H9 (cell line): ENCODE measurements at regions not wholly inside any gene's neighbourhood (a gene's known extent, or its start where the extent isn't known, plus 50 kb on each side); places are given as distances from the start of the nearest gene placed in this dataset.
"Not testable (repeated sequence)": the region's sequence is repeated elsewhere in the genome, so short reads cannot be mapped to it uniquely, and the experiment has no call there.

ENCODE experiments used
- DNase-seq: peaks from one replicate; pipeline ENCODE4 v3.0.0-alpha.2; 2017
- H2AFZ ChIP-seq: one replicate; pipeline ENCODE4 v1.6.1; 2013; ENCODE audit warnings: mild to moderate bottlenecking, low read length, control low read depth, moderate library complexity
- H2AK5ac ChIP-seq: 2 replicates; pipeline ENCODE4 v1.6.1; 2013; ENCODE audit warnings: low read length, control low read depth, mixed read lengths; ENCODE audit not compliant: insufficient read length
- H2BK120ac ChIP-seq: one replicate; pipeline ENCODE4 v1.6.1; 2013; ENCODE audit warnings: low read depth, mild to moderate bottlenecking, low read length, control low read depth, inconsistent platforms; ENCODE audit not compliant: poor library complexity, severe bottlenecking
- H2BK12ac ChIP-seq: 2 replicates; pipeline ENCODE4 v1.6.1; 2013; ENCODE audit warnings: low read length, control low read depth, mixed read lengths, low read depth; ENCODE audit not compliant: insufficient read length
- H2BK15ac ChIP-seq: 2 replicates; pipeline ENCODE4 v1.6.1; 2013; ENCODE audit warnings: low read depth, low read length, control low read depth
- H2BK20ac ChIP-seq: one replicate; pipeline ENCODE4 v1.6.1; 2013; ENCODE audit warnings: low read depth, mild to moderate bottlenecking, low read length, control low read depth, inconsistent platforms; ENCODE audit not compliant: poor library complexity, severe bottlenecking
- H2BK5ac ChIP-seq: 2 replicates; pipeline ENCODE4 v1.6.1; 2013; ENCODE audit warnings: low read length, control low read depth, mixed read lengths; ENCODE audit not compliant: insufficient read length
- H3K14ac ChIP-seq: 2 replicates; pipeline ENCODE4 v1.6.1; 2013; ENCODE audit warnings: low read length, control low read depth; ENCODE audit not compliant: insufficient read depth
- H3K18ac ChIP-seq: 2 replicates; pipeline ENCODE4 v1.6.1; 2013; ENCODE audit warnings: low read depth, mild to moderate bottlenecking, mixed read lengths, low read length, control low read depth; ENCODE audit not compliant: insufficient read length
- H3K23ac ChIP-seq: 2 replicates; pipeline ENCODE4 v1.6.1; 2013; ENCODE audit warnings: low read length, control low read depth, mixed read lengths, low read depth; ENCODE audit not compliant: insufficient read length
- H3K23me2 ChIP-seq: 2 replicates; pipeline ENCODE4 v1.6.1; 2013; ENCODE audit warnings: low read depth, mild to moderate bottlenecking, mixed read lengths, low read length, control low read depth; ENCODE audit not compliant: insufficient read length, poor library complexity, severe bottlenecking
- H3K27ac ChIP-seq: 2 replicates; pipeline ENCODE4 v1.5.1; 2013; ENCODE audit warnings: low read length, control low read depth, mixed read lengths, low read depth; ENCODE audit not compliant: insufficient read length
- H3K27me3 ChIP-seq: 2 replicates; pipeline ENCODE4 v1.6.1; 2013; ENCODE audit warnings: low read length, control low read depth, inconsistent platforms; ENCODE audit not compliant: insufficient read depth
- H3K4ac ChIP-seq: 2 replicates; pipeline ENCODE4 v1.6.1; 2013; ENCODE audit warnings: low read depth, mild to moderate bottlenecking, control low read depth, inconsistent platforms, low read length, moderate library complexity
- H3K4me1 ChIP-seq: 2 replicates; pipeline ENCODE4 v1.6.1; 2013; ENCODE audit warnings: low read length, control low read depth, inconsistent platforms; ENCODE audit not compliant: insufficient read depth
- H3K4me2 ChIP-seq: 2 replicates; pipeline ENCODE4 v1.6.1; 2013; ENCODE audit warnings: low read length, control low read depth, mixed read lengths; ENCODE audit not compliant: insufficient read length, insufficient read depth
- H3K56ac ChIP-seq: 2 replicates; pipeline ENCODE4 v1.6.1; 2013; ENCODE audit warnings: low read depth, mild to moderate bottlenecking, mixed read lengths, low read length, control low read depth; ENCODE audit not compliant: insufficient read length
- H3K79me1 ChIP-seq: 2 replicates; pipeline ENCODE4 v1.6.1; 2013; ENCODE audit warnings: low read depth, mild to moderate bottlenecking, moderate library complexity, low read length, control low read depth, inconsistent platforms; ENCODE audit not compliant: insufficient read depth, poor library complexity, severe bottlenecking
- H3K79me2 ChIP-seq: 2 replicates; pipeline ENCODE4 v1.6.1; 2013; ENCODE audit warnings: low read length, control low read depth, inconsistent platforms; ENCODE audit not compliant: insufficient read depth
- H3K9ac ChIP-seq: 2 replicates; pipeline ENCODE4 v1.6.1; 2013; ENCODE audit warnings: low read length, control low read depth, mixed read lengths; ENCODE audit not compliant: insufficient read length; ENCODE audit errors: extremely low read depth
- H3K9me3 ChIP-seq: one replicate; pipeline ENCODE4 v1.6.1; 2013; ENCODE audit warnings: low read depth, low read length, inconsistent platforms; ENCODE audit not compliant: control insufficient read depth
- H3T11ph ChIP-seq: one replicate; pipeline ENCODE4 v1.6.1; 2013; ENCODE audit warnings: mild to moderate bottlenecking, low read length, control low read depth, inconsistent platforms
- H4K20me1 ChIP-seq: one replicate; pipeline ENCODE4 v1.6.1; 2013; ENCODE audit not compliant: control insufficient read depth, insufficient read length, insufficient read depth
- H4K5ac ChIP-seq: 2 replicates; pipeline ENCODE4 v1.6.1; 2013; ENCODE audit warnings: low read depth, mild to moderate bottlenecking, mixed read lengths, low read length, control low read depth; ENCODE audit not compliant: insufficient read length
- H4K8ac ChIP-seq: replicated peaks from 2 replicates; pipeline ENCODE4 v1.6.1; 2013; ENCODE audit warnings: low read length, control low read depth, mixed read lengths, low read depth; ENCODE audit not compliant: insufficient read length
- H4K91ac ChIP-seq: 2 replicates; pipeline ENCODE4 v1.6.1; 2013; ENCODE audit warnings: low read depth, mild to moderate bottlenecking, moderate library complexity, mixed read lengths, low read length, control low read depth; ENCODE audit not compliant: insufficient read length
- H3K27ac Mint-ChIP-seq, 3 experiments: 2 replicates in 2 of 3; 3 replicates in 1 of 3; pipeline ENCODE4 v1.8.0; 2020 to 2021; ENCODE audit warnings: mixed read lengths in 3 of 3, mild to moderate bottlenecking in 1 of 3, moderate library complexity in 1 of 3
- H3K27me3 Mint-ChIP-seq: 2 replicates; pipeline ENCODE4 v1.8.0; 2021; ENCODE audit warnings: low read depth, mild to moderate bottlenecking, moderate library complexity, mixed read lengths
- H3K36me3 Mint-ChIP-seq, 3 experiments: 2 replicates in 2 of 3; 3 replicates in 1 of 3; pipeline ENCODE4 v1.8.0; 2020 to 2021; ENCODE audit warnings: low read depth in 3 of 3, mixed read lengths in 3 of 3; ENCODE audit not compliant: insufficient read depth in 1 of 3
- H3K4me1 Mint-ChIP-seq, 2 experiments: 2 replicates each; pipeline ENCODE4 v1.8.0; 2020; ENCODE audit warnings: mixed read lengths in 2 of 2
- H3K4me3 Mint-ChIP-seq, 2 experiments: 2 replicates in 1 of 2; 3 replicates in 1 of 2; pipeline ENCODE4 v1.8.0; 2020 to 2021; ENCODE audit warnings: mild to moderate bottlenecking in 2 of 2, mixed read lengths in 2 of 2, moderate library complexity in 1 of 2
- H3K9me3 Mint-ChIP-seq, 2 experiments: 2 replicates in 1 of 2; 3 replicates in 1 of 2; pipeline ENCODE4 v1.8.0; 2020; ENCODE audit warnings: mild to moderate bottlenecking in 2 of 2, mixed read lengths in 2 of 2, moderate library complexity in 1 of 2
- WGBS: extraction: QIAGEN DNeasy Blood & Tissue Kit; methylation state at CpG from one replicate; pipeline ENCODE4 v1.1.7; 2013; ENCODE audit warnings: missing lambda C conversion rate, low lambda C conversion rate, mixed read lengths; ENCODE audit not compliant: insufficient read length; ENCODE audit errors: extremely low coverage; 5-methylcytosine and 5-hydroxymethylcytosine counted together
- TF ChIP-seq, protein P1 (sequence below): fragments of 200-600 bp; sonication (generic); conservative IDR thresholded peaks from 3 replicates; pipeline ENCODE4 v1.8.0; 2021; ENCODE audit warnings: antibody characterized with exemption, mild to moderate bottlenecking

DNA sequence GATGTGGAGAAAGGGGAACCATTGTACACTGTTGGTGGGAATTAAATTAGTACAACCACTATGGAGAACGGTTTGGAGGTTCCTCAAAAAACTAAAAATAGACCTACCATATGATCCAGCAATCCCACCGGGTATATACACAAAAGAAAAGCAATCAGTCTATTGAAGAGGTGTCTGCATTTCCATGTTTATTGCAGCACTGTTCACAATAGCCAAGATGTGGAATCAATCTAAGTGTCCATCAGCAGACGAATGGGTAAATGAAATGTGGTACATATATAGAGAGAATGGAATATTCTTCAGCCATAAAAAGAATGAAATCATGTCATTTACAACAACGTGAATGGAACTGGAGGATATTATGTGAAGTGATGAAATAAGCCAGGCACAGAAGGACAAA is 208.1 kb downstream of the TRIML1 start:
- Histone ChIP-seq H3K9ac (no peak overlapping the region), H2AFZ (no peak overlapping the region), H2BK12ac (no peak overlapping the region), H4K91ac (no peak overlapping the region), H3K79me1 (no peaks in the 10 kb centered on the region), H3K9me3 (no peaks in the 10 kb centered on the region), H2AK5ac (no peak overlapping the region), H2BK15ac (no peak overlapping the region), H3K27me3 (no peaks in the 10 kb centered on the region), H2BK20ac (no peak overlapping the region), H3K4ac (no peak overlapping the region), H2BK120ac (no peak overlapping the region), H3K23me2 (no peaks in the 10 kb centered on the region), H3K56ac (no peak overlapping the region), H3K18ac (no peak overlapping the region), H3K27ac (no peak overlapping the region), H3K4me2 (no peak overlapping the region), H4K5ac (no peak overlapping the region), H2BK5ac (no peak overlapping the region), H4K20me1 (no peaks in the 10 kb centered on the region), H3K4me1 (no peaks in the 10 kb centered on the region), H3K79me2 (no peaks in the 10 kb centered on the region), H3K14ac (no peak overlapping the region), H3K23ac (no peak overlapping the region), H4K8ac (no peak overlapping the region), H3T11ph (no peak overlapping the region)
- peaks cover 4 to 5% of the 10 kb centered on the region in 2 experiments for H3K4me1 Mint-ChIP-seq
- H3K27ac Mint-ChIP-seq: no peak overlapping the region
- H3K4me3 Mint-ChIP-seq: no peak overlapping the region
- TF ChIP-seq, protein P1, sequence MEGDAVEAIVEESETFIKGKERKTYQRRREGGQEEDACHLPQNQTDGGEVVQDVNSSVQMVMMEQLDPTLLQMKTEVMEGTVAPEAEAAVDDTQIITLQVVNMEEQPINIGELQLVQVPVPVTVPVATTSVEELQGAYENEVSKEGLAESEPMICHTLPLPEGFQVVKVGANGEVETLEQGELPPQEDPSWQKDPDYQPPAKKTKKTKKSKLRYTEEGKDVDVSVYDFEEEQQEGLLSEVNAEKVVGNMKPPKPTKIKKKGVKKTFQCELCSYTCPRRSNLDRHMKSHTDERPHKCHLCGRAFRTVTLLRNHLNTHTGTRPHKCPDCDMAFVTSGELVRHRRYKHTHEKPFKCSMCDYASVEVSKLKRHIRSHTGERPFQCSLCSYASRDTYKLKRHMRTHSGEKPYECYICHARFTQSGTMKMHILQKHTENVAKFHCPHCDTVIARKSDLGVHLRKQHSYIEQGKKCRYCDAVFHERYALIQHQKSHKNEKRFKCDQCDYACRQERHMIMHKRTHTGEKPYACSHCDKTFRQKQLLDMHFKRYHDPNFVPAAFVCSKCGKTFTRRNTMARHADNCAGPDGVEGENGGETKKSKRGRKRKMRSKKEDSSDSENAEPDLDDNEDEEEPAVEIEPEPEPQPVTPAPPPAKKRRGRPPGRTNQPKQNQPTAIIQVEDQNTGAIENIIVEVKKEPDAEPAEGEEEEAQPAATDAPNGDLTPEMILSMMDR: no peak
- DNase-seq: no peak
- no peaks in the 10 kb centered on the region for H3K36me3 Mint-ChIP-seq
- H3K9me3 Mint-ChIP-seq: no peaks in the 10 kb centered on the region
- H3K27me3 Mint-ChIP-seq: no peaks in the 10 kb centered on the region
- WGBS: no CpG with 5 or more reads among the region's 4 CpGs

DNA sequence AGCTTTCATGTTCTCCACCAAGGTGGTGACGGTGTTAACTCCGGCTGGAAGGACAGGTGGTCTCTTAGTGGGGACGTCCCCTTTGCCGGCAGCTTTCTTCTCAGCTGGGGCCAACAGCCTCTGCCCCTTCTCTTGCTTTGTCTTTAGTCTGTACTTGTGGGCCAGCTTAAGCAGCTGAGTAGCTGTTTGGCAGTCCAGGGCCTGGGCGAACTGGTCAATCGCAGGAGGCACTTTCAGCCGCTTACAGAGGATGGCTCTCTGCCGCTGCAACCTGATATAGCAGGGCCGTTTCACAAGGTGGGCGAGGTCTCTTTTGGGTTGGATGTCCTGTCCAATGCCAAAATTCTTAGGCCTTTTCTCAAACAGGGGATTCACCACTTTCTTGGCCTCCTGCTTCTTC is 210.3 kb downstream of the TRIML1 start:
- not testable (repeated sequence) for H3K4me2 ChIP-seq, H3K27me3 Mint-ChIP-seq, H3K9ac ChIP-seq, H4K91ac ChIP-seq, H3K9me3 ChIP-seq, H2AFZ ChIP-seq, H3K23me2 ChIP-seq, H4K20me1 ChIP-seq, H2BK12ac ChIP-seq, H2AK5ac ChIP-seq, H3K27ac ChIP-seq, H3K79me1 ChIP-seq, H3K18ac ChIP-seq, H3K4me1 ChIP-seq, H3K14ac ChIP-seq, H2BK20ac ChIP-seq, H3K4ac ChIP-seq, H3K56ac ChIP-seq, H4K5ac ChIP-seq, H3K79me2 ChIP-seq, DNase-seq, H2BK5ac ChIP-seq, H4K8ac ChIP-seq, H3K4me3 Mint-ChIP-seq, H3K27me3 ChIP-seq, H2BK15ac ChIP-seq, H3K4me1 Mint-ChIP-seq, H3T11ph ChIP-seq, H2BK120ac ChIP-seq, H3K23ac ChIP-seq
- Mint-ChIP-seq H3K36me3 (peaks cover 0 to 13% (median 3%) of the 10 kb centered on the region in 3 experiments; a peak in 3 of 7 replicates), H3K27ac (peak overlapping the region in 1 of 3 experiments; percentile 66; a peak in 1 of 7 replicates), H3K9me3 (peaks cover 5 to 12% of the 10 kb centered on the region in 2 experiments; a peak in 3 of 5 replicates)
- no CpG with 5 or more reads among the region's 10 CpGs for WGBS
